Epithelial cell of esophagus (primary cell): ENCODE measurements at regions not wholly inside any gene's neighbourhood (a gene's known extent, or its start where the extent isn't known, plus 50 kb on each side); places are given as distances from the start of the nearest gene placed in this dataset.

Experiments
- DNase-seq: peaks from one replicate; pipeline ENCODE4 v3.0.0; 2010; ENCODE audit warnings: low read depth
- H3K4me3 ChIP-seq: 2 replicates; pipeline ENCODE4 v1.5.1; 2011; ENCODE audit warnings: mild to moderate bottlenecking, low read length, control low read depth
- CTCF ChIP-seq: IDR thresholded peaks from 2 replicates; pipeline ENCODE4 v1.5.1; 2011; ENCODE audit warnings: low read depth, mild to moderate bottlenecking, low read length, control low read depth, inconsistent platforms; ENCODE audit not compliant: insufficient read depth; ENCODE audit errors: missing control alignments

DNA sequence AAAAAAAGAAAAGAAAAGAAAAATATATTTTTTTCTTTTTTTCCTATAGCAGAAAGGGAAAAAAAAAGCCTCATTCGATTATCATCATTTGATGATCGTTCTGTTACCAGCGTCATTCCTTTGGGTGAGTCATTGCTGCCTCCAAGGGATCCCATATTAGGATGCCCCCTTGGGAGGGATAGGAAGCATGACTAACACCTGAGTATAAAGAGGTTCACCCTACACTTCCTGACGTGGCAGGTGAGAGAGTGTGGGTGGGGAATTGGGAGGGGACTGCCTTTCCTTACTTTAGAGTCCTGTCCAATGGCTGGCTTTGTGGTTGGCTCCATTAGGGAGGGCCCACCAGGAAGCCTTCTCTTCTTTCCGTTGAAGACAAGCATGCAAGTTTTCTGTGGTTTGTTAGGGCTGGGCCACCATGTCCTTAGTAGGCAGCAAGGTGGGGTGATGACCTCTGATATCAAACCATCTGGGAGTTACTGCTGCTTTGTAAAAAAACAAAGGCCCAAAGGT is 56.1 kb upstream of the FUT8 start:
- H3K4me3 ChIP-seq: no peak overlapping the region
- no peak for TF ChIP-seq CTCF
- DNase-seq: peak; percentile 98

DNA sequence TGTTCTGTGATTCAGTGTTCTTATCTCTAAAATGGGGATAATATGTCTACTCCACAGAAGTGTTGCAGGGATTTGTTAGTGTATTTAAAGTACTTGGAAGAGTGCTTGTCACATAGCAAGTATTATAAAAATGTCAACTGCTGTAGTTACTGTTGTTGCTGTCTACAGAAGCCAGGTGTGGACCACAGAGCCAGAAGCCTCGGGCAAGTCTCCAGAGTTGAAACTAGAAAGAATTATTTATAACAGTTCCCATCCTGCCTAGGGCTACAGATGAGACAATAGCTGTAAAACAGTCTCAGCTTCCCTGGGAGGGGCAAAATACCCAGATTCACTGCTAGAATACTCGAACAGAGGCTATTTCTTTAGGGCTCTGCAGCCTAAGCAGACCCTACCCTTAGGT is 55.4 kb upstream of the FUT8 start:
- DNase-seq: peak; percentile 32
- no peak for TF ChIP-seq CTCF
- H3K4me3 ChIP-seq: no peak overlapping the region

- DNase-seq: no peak
- no peak overlapping the region for H3K4me3 ChIP-seq
- no peak for TF ChIP-seq CTCF
These were observed 54.8 kb upstream of the FUT8 start for GRCh38 chr14:65357689-65358088.

DNA sequence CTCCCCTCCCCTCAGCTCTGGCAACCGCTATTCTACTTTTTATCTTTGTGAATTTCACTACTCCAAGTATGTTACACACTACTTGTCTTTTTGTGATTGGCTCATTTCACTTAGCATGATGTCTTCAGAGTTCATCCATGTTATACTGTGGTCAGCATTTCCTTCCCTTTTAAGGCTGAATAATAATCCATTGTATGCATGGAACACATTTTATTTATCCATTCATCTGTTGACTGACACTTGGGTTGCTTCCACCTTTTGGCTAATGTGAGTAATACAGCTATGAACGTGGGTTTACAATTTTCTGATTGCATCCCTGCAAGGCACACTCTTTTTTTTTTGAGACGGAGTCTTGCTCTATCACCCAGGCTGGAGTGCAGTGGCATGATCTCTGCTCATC is 53.0 kb upstream of the FUT8 start:
- H3K4me3 ChIP-seq: no peak overlapping the region
- peak; percentile 30 for TF ChIP-seq CTCF
- peak; percentile 68 for DNase-seq

GRCh38 chr14:65360144-65360784 is 52.3 kb upstream of the FUT8 start:
- peak; percentile 46 for DNase-seq
- TF ChIP-seq CTCF: no peak
- no peak overlapping the region for H3K4me3 ChIP-seq

DNA sequence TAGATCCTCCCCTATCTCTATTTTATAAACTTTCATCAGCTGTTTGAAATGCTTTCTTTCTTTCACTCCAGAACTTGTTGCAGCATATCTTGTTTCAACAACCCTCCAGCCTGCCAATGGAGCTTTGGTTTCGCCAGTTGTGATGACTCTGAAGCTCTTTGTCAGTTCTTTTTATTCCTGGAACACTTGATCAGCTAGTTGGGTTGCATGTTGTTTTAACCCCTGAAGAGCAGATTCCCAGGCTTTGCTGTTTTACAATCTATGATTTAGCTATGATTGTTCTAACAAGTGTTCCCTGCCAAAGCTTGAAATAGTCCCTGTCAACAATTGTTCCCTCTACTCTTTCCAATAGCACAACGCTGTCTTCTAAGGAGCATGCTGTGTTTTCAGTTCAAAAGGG is 50.6 kb upstream of the FUT8 start:
- peak; percentile 94 for DNase-seq
- no peak overlapping the region for H3K4me3 ChIP-seq
- no peak for TF ChIP-seq CTCF
